Neural cell (in vitro differentiated cells): ENCODE measurements at regions not wholly inside any gene's neighbourhood (a gene's known extent, or its start where the extent isn't known, plus 50 kb on each side); places are given as distances from the start of the nearest gene placed in this dataset.

Source experiments
- H2AFZ ChIP-seq: fragments of 200-600, 300-800 bp; sonication (generic), shearing (Covaris generic); 2 replicates; pipeline ENCODE4 v1.6.0; 2014; ENCODE audit warnings: low read depth, mild to moderate bottlenecking, antibody characterized with exemption, low read length, moderate library complexity
- H3F3A ChIP-seq: fragments of 200-600 bp; shearing (Covaris generic); 2 replicates; pipeline ENCODE4 v1.6.1; 2016; ENCODE audit warnings: mild to moderate bottlenecking, moderate library complexity, mixed read lengths, antibody characterized with exemption, low read length; ENCODE audit not compliant: insufficient read depth, poor library complexity, severe bottlenecking
- H3K27ac ChIP-seq: fragments of 200-600, 300-800 bp; sonication (generic), shearing (Covaris generic); 2 replicates; pipeline ENCODE4 v1.5.1; 2014; ENCODE audit warnings: mild to moderate bottlenecking, low read length, moderate library complexity
- H3K27me3 ChIP-seq: fragments of 300-800, 200-600 bp; sonication (generic), shearing (Covaris generic); 2 replicates; pipeline ENCODE4 v1.6.0; 2014; ENCODE audit warnings: mild to moderate bottlenecking, low read depth, low read length, moderate library complexity; ENCODE audit not compliant: insufficient read depth
- H3K36me3 ChIP-seq: fragments of 300-800, 200-600 bp; sonication (generic), shearing (Covaris generic); 2 replicates; pipeline ENCODE4 v1.5.1; 2014; ENCODE audit warnings: mild to moderate bottlenecking, antibody characterized with exemption, low read length, moderate library complexity; ENCODE audit not compliant: insufficient read depth
- H3K4me2 ChIP-seq: fragments of 300-800, 200-600 bp; sonication (generic), shearing (Covaris generic); 2 replicates; pipeline ENCODE4 v1.6.0; 2014; ENCODE audit warnings: mild to moderate bottlenecking, low read length
- H3K4me3 ChIP-seq: fragments of 300-800, 200-600 bp; sonication (generic), shearing (Covaris generic); 2 replicates; pipeline ENCODE4 v1.5.1; 2014; ENCODE audit warnings: mild to moderate bottlenecking, low read length, moderate library complexity
- H3K79me2 ChIP-seq: fragments of 200-600 bp; shearing (Covaris generic); replicated peaks from 2 replicates; pipeline ENCODE4 v1.6.0; 2014; ENCODE audit warnings: mild to moderate bottlenecking, low read length, moderate library complexity; ENCODE audit not compliant: insufficient read depth
- H3K9ac ChIP-seq: fragments of 300-800, 200-600 bp; sonication (generic), shearing (Covaris generic); 2 replicates; pipeline ENCODE4 v1.6.1; 2016; ENCODE audit warnings: mild to moderate bottlenecking, low read length, mixed read lengths
- H3K9me2 ChIP-seq: fragments of 200-600 bp; shearing (Covaris generic); 2 replicates; pipeline ENCODE4 v1.6.1; 2016; ENCODE audit warnings: mild to moderate bottlenecking, low read length, mixed read lengths; ENCODE audit not compliant: insufficient read depth
- H3K9me3 ChIP-seq: fragments of 200-600, 300-800 bp; sonication (generic), shearing (Covaris generic); 2 replicates; pipeline ENCODE4 v1.6.1; 2016; ENCODE audit warnings: mild to moderate bottlenecking, mixed run types, low read length, moderate library complexity, mixed read lengths
- H4K20me1 ChIP-seq: fragments of 200-600 bp; shearing (Covaris generic); 2 replicates; pipeline ENCODE4 v1.6.1; 2016; ENCODE audit warnings: mild to moderate bottlenecking, mixed run types; ENCODE audit not compliant: insufficient read depth
- CTCF ChIP-seq: fragments of 450-650 bp; IDR thresholded peaks from 2 replicates; pipeline ENCODE4 v1.5.1; 2014; ENCODE audit warnings: antibody characterized with exemption, mild to moderate bottlenecking, moderate library complexity; ENCODE audit not compliant: poor library complexity, severe bottlenecking
- EP300 ChIP-seq: fragments of 450-650 bp; conservative IDR thresholded peaks from 2 replicates; pipeline ENCODE4 v1.6.1; 2014; ENCODE audit warnings: antibody characterized with exemption, mild to moderate bottlenecking, moderate library complexity; ENCODE audit not compliant: poor library complexity, severe bottlenecking
- EZH2 ChIP-seq: fragments of 200-600, 300-800 bp; shearing (Covaris generic), sonication (generic); IDR thresholded peaks from 2 replicates; pipeline ENCODE4 v1.6.1; 2014; ENCODE audit warnings: antibody characterized with exemption, low read length, borderline replicate concordance, mild to moderate bottlenecking; ENCODE audit not compliant: insufficient read depth, poor library complexity, severe bottlenecking
- MXI1 ChIP-seq: fragments of 450-650 bp; conservative IDR thresholded peaks from 2 replicates; pipeline ENCODE4 v1.6.1; 2014; ENCODE audit warnings: antibody characterized with exemption, mild to moderate bottlenecking; ENCODE audit not compliant: poor library complexity, severe bottlenecking
- POLR2AphosphoS5 ChIP-seq: IDR thresholded peaks from 2 replicates; pipeline ENCODE4 v1.6.1; 2012
- RAD21 ChIP-seq: fragments of 450-650 bp; conservative IDR thresholded peaks from 2 replicates; pipeline ENCODE4 v1.6.1; 2014; ENCODE audit warnings: antibody characterized with exemption, mild to moderate bottlenecking, moderate library complexity
- REST ChIP-seq: IDR thresholded peaks from 2 replicates; pipeline ENCODE4 v1.6.1; 2012; ENCODE audit warnings: borderline replicate concordance
- SMC3 ChIP-seq: fragments of 450-650 bp; conservative IDR thresholded peaks from 2 replicates; pipeline ENCODE4 v1.6.1; 2014; ENCODE audit warnings: antibody characterized with exemption, mild to moderate bottlenecking, moderate library complexity; ENCODE audit not compliant: poor library complexity
- TAF1 ChIP-seq: IDR thresholded peaks from 2 replicates; pipeline ENCODE4 v1.6.1; 2012; ENCODE audit warnings: low read depth

GRCh38 chr1:239976130-239976968 lies 115.3 kb upstream of the FMN2 start:
- no peak overlapping the region for H3K27ac ChIP-seq
- H3K9ac ChIP-seq, result no peak overlapping the region
- TF ChIP-seq POLR2AphosphoS5 (no peak), CTCF (peak; percentile 88), TAF1 (no peak), EP300 (no peak), RAD21 (peak; percentile 88), EZH2 (no peak), MXI1 (no peak), REST (no peak), SMC3 (peak; percentile 90)
- H3K36me3 ChIP-seq, result no peaks in the 10 kb centered on the region
- no peaks in the 10 kb centered on the region for H4K20me1 ChIP-seq
- no peak overlapping the region for H3K4me3 ChIP-seq
- no peaks in the 10 kb centered on the region for H3F3A ChIP-seq
- H3K4me2 ChIP-seq, result no peak overlapping the region
- H3K27me3 ChIP-seq, result no peaks in the 10 kb centered on the region
- no peaks in the 10 kb centered on the region for H3K9me2 ChIP-seq
- H2AFZ ChIP-seq, result no peak overlapping the region
- H3K9me3 ChIP-seq, result no peaks in the 10 kb centered on the region
- no peaks in the 10 kb centered on the region for H3K79me2 ChIP-seq

GRCh38 chr1:239977416-239977815 lies 114.3 kb upstream of the FMN2 start:
- no peaks in the 10 kb centered on the region for H4K20me1 ChIP-seq
- H3K27me3 ChIP-seq, result no peaks in the 10 kb centered on the region
- H3K4me3 ChIP-seq, result no peak overlapping the region
- H3K79me2 ChIP-seq, result no peaks in the 10 kb centered on the region
- no peaks in the 10 kb centered on the region for H3K9me2 ChIP-seq
- H3K27ac ChIP-seq, result no peak overlapping the region
- no peak overlapping the region for H2AFZ ChIP-seq
- TF ChIP-seq EP300, result no peak
- no peak for TF ChIP-seq TAF1
- TF ChIP-seq EZH2, result no peak
- TF ChIP-seq POLR2AphosphoS5, result no peak
- no peak for TF ChIP-seq MXI1
- TF ChIP-seq SMC3, result no peak
- no peak for TF ChIP-seq CTCF
- H3F3A ChIP-seq, result no peaks in the 10 kb centered on the region
- no peak overlapping the region for H3K4me2 ChIP-seq
- H3K9me3 ChIP-seq, result no peaks in the 10 kb centered on the region
- no peak overlapping the region for H3K9ac ChIP-seq
- no peaks in the 10 kb centered on the region for H3K36me3 ChIP-seq
